ENCODE measurements at regions not wholly inside any gene's neighbourhood (a gene's known extent, or its start where the extent isn't known, plus 50 kb on each side); places are given as distances from the start of the nearest gene placed in this dataset.

GRCh38 chr4:28966982-28967381 lies 1753.2 kb upstream of the PCDH7 start:
- no peak for DNase-seq

GRCh38 chr4:28973587-28974350 lies 1746.4 kb upstream of the PCDH7 start:
- no peak for DNase-seq

- no peak for DNase-seq
Measured at GRCh38 chr4:28976369-28976768, 1743.8 kb upstream of the PCDH7 start.

GRCh38 chr4:29002151-29002550 lies 1718.0 kb upstream of the PCDH7 start:
- DNase-seq: no peak

GRCh38 chr4:29005838-29006237 lies 1714.3 kb upstream of the PCDH7 start:
- DNase-seq: no peak

- no peak for DNase-seq
Measured at GRCh38 chr4:29009908-29010307, 1710.3 kb upstream of the PCDH7 start.

- no peak for DNase-seq
Measured at GRCh38 chr4:29013341-29013740, 1706.8 kb upstream of the PCDH7 start.

- DNase-seq: no peak
Measured at GRCh38 chr4:29014555-29014954, 1705.6 kb upstream of the PCDH7 start.

- no peak for DNase-seq
Measured at GRCh38 chr4:29033703-29034102, 1686.5 kb upstream of the PCDH7 start.

GRCh38 chr4:29037501-29037900 lies 1682.7 kb upstream of the PCDH7 start:
- no peak for DNase-seq

- DNase-seq: no peak
Measured at GRCh38 chr4:29043411-29043810, 1676.8 kb upstream of the PCDH7 start.

GRCh38 chr4:29046186-29046585 lies 1674.0 kb upstream of the PCDH7 start:
- DNase-seq: no peak

- DNase-seq: no peak
Measured at GRCh38 chr4:29046781-29047180, 1673.4 kb upstream of the PCDH7 start.

- DNase-seq: no peak
Measured at GRCh38 chr4:29047341-29048041, 1672.7 kb upstream of the PCDH7 start.

- DNase-seq: no peak
Measured at GRCh38 chr4:29051381-29051965, 1668.7 kb upstream of the PCDH7 start.

GRCh38 chr4:29052266-29052665 lies 1667.9 kb upstream of the PCDH7 start:
- no peak for DNase-seq

- DNase-seq: no peak
Measured at GRCh38 chr4:29058531-29058930, 1661.6 kb upstream of the PCDH7 start.

GRCh38 chr4:29066861-29067260 lies 1653.3 kb upstream of the PCDH7 start:
- no peak for DNase-seq

- no peak for DNase-seq
Measured at GRCh38 chr4:29073571-29073970, 1646.6 kb upstream of the PCDH7 start.

GRCh38 chr4:29075366-29075765 lies 1644.8 kb upstream of the PCDH7 start:
- DNase-seq: no peak

GRCh38 chr4:29079260-29079659 lies 1640.9 kb upstream of the PCDH7 start:
- no peak for DNase-seq

GRCh38 chr4:29081234-29081955 lies 1638.8 kb upstream of the PCDH7 start:
- peak in 1 of 2 donors; percentile 6 for DNase-seq

Measured in right lung (tissue), 2 donors.